Kidney (tissue), 13 donors: ENCODE measurements at regions not wholly inside any gene's neighbourhood (a gene's known extent, or its start where the extent isn't known, plus 50 kb on each side); places are given as distances from the start of the nearest gene placed in this dataset.

Source experiments
- DNase-seq, 5 donors: peaks; one replicate each; pipeline ENCODE4 v3.0.0-alpha.2; 2013 to 2020
- FAIRE-seq: peaks from 2 replicates; lab custom pipeline; 2012; peaks lifted over from hg19 to GRCh38; lab: Jason Lieb, UNC
- H3K27ac ChIP-seq, 2 donors: one replicate each; pipeline ENCODE4 v1.7.0; 2013; ENCODE audit warnings: low read depth in 2 of 2, low read length in 2 of 2, inconsistent platforms in 1 of 2
- H3K27me3 ChIP-seq: one replicate; pipeline ENCODE4 v1.7.1; 2013; ENCODE audit warnings: low read length, inconsistent platforms; ENCODE audit not compliant: control insufficient read depth, insufficient read depth
- H3K36me3 ChIP-seq, 3 donors: one replicate each; pipeline versions ENCODE4 v1.7.0 to v1.7.1; 2013; ENCODE audit warnings: low read length in 3 of 3, control low read depth in 1 of 3, inconsistent platforms in 1 of 3; ENCODE audit not compliant: insufficient read depth in 3 of 3, control insufficient read depth in 2 of 3
- H3K4me1 ChIP-seq, 3 donors: one replicate each; pipeline versions ENCODE4 v1.7.0 to v1.7.1; 2013; ENCODE audit warnings: low read length in 3 of 3, inconsistent platforms in 1 of 3, low read depth in 1 of 3; ENCODE audit not compliant: control insufficient read depth in 2 of 3, insufficient read depth in 2 of 3
- H3K4me3 ChIP-seq, 3 donors: one replicate each; pipeline versions ENCODE4 v1.7.0 to v1.8.1; 2013; ENCODE audit warnings: low read length in 3 of 3, control low read depth in 1 of 3, inconsistent platforms in 1 of 3
- H3K9ac ChIP-seq, 3 donors: one replicate each; pipeline versions ENCODE4 v1.7.0 to v1.7.1; 2013; ENCODE audit warnings: low read length in 3 of 3, control low read depth in 1 of 3, inconsistent platforms in 1 of 3
- H3K9me3 ChIP-seq, 3 donors: one replicate each; pipeline versions ENCODE4 v1.7.0 to v1.7.1; 2013; ENCODE audit warnings: low read length in 3 of 3, control low read depth in 1 of 3, inconsistent platforms in 1 of 3; ENCODE audit not compliant: control insufficient read depth in 2 of 3, insufficient read depth in 1 of 3
- intact Hi-C: fragments of 100-400 bp; cut with DNase I; formaldehyde crosslinking; loops from one replicate; pipeline ENCODE4 v1.11.1; 2022
- TF ChIP-seq, protein P1 (sequence below): IDR thresholded peaks from 3 replicates; pipeline ENCODE4 v1.5.1; 2012; ENCODE audit warnings: mild to moderate bottlenecking, moderate library complexity, borderline replicate concordance; ENCODE audit not compliant: insufficient read depth; ENCODE audit errors: extremely low read depth
- donor health status: control.
- donor health status: control.
- donor health status: control.
- donor health status: control.
- donor health status: control.
- donor health status: DM: yes; HTN: yes; CAD: no.
- donor health status: Normal renal cell carcinoma (clear cell type).

- no peak overlapping the region for H3K27ac ChIP-seq
- H3K9ac ChIP-seq: no peak overlapping the region
- TF ChIP-seq, protein P1, sequence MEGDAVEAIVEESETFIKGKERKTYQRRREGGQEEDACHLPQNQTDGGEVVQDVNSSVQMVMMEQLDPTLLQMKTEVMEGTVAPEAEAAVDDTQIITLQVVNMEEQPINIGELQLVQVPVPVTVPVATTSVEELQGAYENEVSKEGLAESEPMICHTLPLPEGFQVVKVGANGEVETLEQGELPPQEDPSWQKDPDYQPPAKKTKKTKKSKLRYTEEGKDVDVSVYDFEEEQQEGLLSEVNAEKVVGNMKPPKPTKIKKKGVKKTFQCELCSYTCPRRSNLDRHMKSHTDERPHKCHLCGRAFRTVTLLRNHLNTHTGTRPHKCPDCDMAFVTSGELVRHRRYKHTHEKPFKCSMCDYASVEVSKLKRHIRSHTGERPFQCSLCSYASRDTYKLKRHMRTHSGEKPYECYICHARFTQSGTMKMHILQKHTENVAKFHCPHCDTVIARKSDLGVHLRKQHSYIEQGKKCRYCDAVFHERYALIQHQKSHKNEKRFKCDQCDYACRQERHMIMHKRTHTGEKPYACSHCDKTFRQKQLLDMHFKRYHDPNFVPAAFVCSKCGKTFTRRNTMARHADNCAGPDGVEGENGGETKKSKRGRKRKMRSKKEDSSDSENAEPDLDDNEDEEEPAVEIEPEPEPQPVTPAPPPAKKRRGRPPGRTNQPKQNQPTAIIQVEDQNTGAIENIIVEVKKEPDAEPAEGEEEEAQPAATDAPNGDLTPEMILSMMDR: no peak
- no peaks in the 10 kb centered on the region for H3K9me3 ChIP-seq
- intact Hi-C loops: no loop called here
- H3K36me3 ChIP-seq: no peaks in the 10 kb centered on the region
- no peaks in the 10 kb centered on the region for H3K4me1 ChIP-seq
- FAIRE-seq (no peak), DNase-seq (no peak)
- no peak overlapping the region for H3K4me3 ChIP-seq
- no peaks in the 10 kb centered on the region for H3K27me3 ChIP-seq
Observed at GRCh38 chr2:38474021-38474456, 97.0 kb upstream of the ATL2 start.

- TF ChIP-seq, protein P1: no peak
- no peaks in the 10 kb centered on the region for H3K9me3 ChIP-seq
- no peak overlapping the region for H3K27ac ChIP-seq
- H3K4me3 ChIP-seq: no peak overlapping the region
- no peaks in the 10 kb centered on the region for H3K27me3 ChIP-seq
- H3K9ac ChIP-seq: no peak overlapping the region
- intact Hi-C loops: no loop called here
- no peaks in the 10 kb centered on the region for H3K4me1 ChIP-seq
- H3K36me3 ChIP-seq: no peaks in the 10 kb centered on the region
- DNase-seq (no peak), FAIRE-seq (no peak)
Observed at GRCh38 chr2:38473333-38474005, 96.4 kb upstream of the ATL2 start.

DNA sequence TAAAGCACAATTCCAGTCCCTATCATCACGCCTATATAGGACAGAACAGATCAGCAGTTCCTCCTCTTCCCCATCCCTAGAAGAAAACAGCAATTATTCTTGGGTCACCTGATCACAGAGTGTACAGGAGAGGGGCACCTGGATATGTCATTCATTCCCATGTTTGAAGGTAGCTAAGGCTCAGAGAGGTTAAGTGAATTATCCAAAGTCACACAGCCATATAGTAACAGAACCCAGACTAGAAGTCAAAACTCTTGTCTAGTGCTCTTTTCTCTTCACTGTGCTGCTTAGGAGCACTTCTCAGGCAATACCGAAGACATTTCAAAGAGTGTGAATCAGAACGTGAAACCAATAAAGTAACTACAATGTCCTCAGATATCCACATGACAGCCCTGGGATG lies 93.0 kb upstream of the ATL2 start:
- TF ChIP-seq, protein P1: no peak
- Histone ChIP-seq H3K4me3 (no peak overlapping the region), H3K9ac (no peak overlapping the region), H3K36me3 (no peaks in the 10 kb centered on the region), H3K27ac (no peak overlapping the region), H3K9me3 (no peaks in the 10 kb centered on the region), H3K4me1 (peaks cover 0 to 8% (median 4%) of the 10 kb centered on the region in 3 donors), H3K27me3 (no peaks in the 10 kb centered on the region)
- no peak for DNase-seq
- intact Hi-C loops: no loop called here
- no peak for FAIRE-seq
